ENCODE measurements at regions not wholly inside any gene's neighbourhood (a gene's known extent, or its start where the extent isn't known, plus 50 kb on each side); places are given as distances from the start of the nearest gene placed in this dataset.
"Not testable (repeated sequence)": the region's sequence is repeated elsewhere in the genome, so short reads cannot be mapped to it uniquely, and the experiment has no call there.

DNA sequence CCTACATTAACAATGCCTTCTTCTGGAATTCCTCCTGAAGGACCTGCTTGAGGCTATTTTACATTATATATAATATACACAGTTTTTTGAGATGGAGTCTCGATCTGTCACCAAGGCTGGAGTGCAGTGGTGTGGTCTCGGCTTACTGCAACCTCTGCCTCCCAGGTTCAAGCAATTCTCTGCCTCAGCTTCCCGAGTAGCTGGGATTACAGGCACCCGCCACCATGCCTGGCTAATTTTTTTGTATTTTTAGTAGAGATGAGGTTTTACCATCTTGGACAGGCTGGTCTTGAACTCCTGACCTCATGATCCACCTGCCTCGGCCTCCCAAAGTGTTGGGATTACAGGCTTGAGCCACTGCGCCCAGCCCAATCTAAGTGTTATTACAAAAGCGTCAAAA is 71.9 kb upstream of the PRR23C start:
- DNase-seq (ENCODE audit: low spot score), result not testable (repeated sequence)

DNA sequence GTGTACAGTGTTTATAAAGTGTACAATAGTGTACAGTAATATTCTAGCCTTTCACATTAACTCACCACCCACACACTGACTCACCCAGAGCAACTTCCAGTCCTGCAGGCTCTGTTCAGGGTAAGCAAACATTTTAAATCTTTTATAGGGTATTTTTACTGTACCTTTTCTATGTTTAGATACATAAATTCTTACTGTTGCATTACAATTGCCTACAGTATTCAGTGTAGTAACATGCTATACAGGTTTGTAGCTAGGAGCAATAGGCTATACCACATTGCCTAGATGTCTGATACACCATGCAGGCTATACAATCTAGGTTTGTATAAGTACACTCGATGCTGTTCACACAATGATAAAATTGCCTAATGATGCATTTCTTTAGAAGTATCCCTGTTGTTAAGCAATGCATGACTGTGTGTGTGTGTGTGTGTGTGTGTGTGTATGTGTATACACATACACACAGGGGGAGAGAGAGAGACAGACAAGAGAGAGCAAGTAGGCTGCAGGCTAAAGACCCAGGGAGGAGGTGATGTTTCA is 72.5 kb upstream of the PRR23C start:
- DNase-seq (ENCODE audit: low spot score), result no peak

DNA sequence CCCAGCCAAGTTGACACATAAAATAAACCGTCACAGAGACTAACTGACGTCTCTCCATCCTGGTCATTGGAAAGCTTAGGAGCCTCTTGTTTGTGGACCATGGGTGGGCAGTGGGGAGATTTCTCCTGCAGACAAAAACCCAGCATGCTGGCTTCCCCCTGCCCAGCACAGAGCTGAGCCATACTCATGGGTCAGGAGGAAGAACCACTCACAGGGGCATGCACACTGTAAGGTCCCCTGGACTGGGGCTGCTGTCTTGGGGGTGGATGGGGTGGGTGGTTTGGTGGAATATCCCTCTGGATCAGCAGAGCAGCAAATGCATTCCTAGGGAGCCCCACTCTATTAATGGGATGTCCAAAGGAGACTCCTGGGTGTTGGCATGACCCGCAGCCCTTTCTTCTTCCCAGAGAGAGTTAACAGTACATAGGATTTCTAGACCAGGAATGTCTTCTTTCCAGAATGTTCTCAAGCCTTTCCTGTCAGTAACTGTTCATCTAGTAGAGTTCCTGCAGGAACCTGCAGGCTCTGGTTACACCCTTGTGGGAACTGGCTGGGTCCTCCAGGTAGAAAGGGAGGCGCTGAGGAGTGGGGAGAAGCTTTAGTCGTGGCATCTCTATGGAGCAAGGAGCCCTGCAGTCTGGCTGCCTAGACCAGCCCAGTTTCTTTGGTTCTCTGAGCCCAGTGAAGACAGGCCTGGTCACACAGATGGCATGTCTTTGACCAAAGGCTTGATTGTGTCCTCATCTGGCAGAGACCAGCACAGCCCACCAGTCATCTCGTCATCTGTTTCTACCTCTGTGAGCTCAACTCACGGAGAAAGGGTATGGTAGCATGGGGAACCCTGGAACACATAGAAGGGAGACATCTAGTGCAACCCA is 73.4 kb upstream of the PRR23C start:
- no peak for DNase-seq (ENCODE audit: low spot score)

DNA sequence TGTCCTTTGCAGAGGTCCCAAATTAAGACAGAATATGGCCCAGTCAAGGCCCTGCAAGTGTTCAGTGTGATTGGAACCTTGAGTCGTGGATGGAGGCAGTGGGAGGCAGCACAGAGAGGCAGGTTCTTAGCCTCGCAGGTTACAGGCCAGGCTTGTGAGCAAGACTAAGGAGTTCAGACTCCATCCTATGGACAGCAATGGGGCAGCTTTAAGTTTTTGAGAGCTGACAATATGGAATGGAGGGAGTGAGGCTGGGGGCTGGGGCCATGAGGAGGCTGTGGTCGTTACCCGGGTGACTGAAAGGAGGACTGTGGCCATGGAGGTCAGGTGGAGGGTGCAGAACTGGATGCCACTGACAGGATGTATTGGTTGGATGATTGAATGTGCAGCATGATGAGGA is 74.1 kb upstream of the PRR23C start:
- DNase-seq (ENCODE audit: low spot score), result no peak

DNA sequence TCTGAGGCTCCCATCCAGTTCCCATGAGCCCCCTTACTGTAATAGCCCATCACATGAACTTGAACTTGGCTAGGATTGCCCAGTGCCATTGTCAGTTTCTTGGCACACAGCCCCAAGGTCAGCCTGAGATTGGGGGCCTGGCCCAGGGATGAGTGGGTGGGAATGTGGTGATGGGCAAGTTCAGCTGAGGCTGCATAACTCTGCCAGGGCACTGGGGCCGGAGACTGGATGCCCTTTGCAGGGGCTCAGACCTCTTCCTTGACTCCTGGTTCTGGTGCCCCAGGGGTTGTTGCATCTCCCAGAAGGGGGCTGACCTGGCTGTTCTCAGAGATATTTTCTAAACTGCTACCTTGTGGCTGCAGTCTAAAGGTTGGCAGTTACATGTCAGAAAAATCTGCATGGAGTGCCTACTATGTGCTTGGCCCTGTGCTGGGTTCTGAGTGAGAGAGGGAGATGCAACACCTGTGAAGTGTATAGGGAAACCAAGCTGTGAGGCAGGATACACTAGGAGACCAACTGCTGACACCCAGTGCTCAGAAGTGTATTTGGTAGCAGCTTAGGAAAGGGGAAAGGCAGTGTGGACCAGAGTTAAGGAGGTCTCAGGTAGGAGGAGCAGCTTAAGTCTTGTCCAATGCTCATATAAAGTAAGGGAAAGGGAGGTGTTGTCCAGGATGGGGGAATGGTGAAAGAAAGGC is 74.8 kb upstream of the PRR23C start:
- DNase-seq (ENCODE audit: low spot score), result no peak

DNA sequence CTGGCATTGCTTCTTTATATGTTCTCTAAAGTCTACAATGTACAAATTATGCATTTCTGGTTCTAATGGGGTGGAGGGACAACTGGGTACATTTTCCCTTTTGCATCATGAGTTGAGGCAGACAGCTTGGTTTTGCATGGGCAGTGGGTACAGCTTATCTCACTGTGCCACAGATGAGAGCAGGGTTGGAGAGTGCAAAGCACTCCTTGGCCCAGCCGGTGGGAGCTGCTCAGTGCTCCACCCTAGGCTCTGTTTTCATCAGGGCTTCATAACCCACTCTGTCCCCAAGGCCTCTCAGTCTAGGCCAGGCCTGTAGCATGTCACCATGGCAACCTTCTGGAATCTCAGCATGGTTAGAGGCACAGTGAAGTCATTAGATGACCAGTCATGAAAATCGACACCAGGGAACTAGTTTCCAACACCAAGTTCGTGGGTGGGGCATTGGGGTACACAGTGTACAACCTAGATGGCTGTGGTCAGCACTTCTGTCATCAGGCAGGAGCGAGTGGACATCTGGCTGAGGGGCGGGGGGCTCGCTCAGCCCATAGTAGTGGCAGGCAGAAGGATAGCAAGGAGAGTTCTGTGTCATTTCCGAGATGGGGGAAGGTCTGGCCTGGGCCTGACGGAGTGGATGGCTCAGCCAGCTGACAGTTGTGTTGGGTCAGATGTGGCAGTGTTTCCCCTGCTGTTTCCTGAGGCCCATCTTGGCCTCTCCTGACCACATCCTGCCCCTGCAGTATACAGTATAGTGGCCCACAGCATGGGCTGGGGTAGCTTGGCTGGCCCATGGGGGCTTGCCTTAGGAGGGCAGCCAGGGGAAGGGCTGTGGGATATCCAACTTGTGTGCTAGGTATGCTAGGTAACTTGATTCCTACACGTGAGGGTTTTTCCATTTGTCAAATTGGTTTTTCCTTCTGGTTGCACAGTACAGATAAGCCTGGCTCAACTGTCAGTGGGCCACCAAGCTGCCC is 75.7 kb upstream of the PRR23C start:
- no peak for DNase-seq (ENCODE audit: low spot score)

DNA sequence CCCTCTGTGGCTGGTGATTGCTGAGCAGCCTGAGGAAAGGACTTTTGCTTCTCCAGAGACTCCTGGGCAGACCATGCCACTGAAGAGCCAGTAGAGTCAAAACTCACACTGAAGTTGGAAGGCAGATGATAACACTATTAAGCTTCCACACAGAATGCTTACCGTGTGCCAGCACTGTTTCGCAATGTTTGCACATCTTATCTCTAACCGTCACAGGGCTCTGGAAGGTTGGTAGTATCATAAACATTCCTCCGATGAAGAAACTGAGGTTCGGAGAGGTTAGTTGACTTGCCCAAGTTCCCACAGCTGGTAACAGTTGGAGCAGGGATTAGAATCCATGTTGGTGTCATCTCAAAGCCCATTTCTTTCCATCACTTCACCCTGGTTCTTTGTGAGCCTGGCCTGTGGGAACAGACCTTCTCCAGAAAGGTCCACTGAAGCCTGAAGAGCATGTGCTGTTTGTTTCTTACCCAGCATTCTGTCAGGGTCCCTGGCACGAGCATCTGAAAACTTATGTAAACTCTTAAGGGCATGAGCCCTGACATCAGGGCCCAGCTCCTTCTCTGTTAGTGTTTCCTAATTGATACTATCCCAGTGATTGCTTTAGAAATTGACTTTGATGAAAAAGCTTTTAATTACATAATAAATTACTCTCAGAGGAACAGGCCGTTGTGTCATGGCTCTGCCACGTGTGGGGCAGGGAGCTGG is 77.0 kb upstream of the PRR23C start:
- DNase-seq (ENCODE audit: low spot score), result no peak

DNA sequence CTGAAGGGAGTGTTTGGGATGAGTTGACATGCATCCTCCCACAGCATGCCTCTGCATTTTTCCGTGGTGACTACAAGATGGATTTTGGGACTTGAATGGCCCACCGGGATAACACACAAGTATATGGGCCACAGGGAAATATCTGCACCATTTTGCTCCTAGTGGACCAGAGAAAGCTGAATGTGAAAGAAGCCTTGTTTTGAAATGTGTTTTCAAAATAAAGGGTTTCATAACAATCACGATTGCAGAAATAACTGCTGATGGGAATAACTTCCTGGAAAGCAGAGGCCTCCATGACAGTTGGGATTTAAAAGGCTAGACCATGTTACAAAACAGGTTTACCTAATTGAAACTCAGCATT is 77.5 kb upstream of the PRR23C start:
- DNase-seq (ENCODE audit: low spot score), result no peak

DNA sequence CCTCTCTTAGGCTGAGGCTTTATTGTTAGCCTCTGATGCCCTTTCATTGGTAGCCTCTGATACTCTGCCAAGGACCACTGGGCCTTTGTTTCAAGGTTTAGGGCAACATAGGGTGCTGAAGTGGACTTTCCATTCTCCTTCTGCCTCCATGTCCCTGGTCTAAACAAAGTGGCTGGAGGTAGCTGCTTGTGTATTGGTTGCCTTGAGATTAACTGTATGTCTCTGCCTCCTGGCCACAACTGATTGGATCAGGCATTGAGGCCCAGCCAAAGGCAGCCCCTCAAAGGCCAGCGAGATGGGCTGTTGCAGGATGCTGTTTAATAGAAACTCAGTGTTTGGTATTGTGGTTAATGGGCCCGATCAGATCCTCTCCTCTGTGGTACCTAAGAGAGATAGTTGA is 77.9 kb upstream of the PRR23C start:
- no peak for DNase-seq (ENCODE audit: low spot score)

DNA sequence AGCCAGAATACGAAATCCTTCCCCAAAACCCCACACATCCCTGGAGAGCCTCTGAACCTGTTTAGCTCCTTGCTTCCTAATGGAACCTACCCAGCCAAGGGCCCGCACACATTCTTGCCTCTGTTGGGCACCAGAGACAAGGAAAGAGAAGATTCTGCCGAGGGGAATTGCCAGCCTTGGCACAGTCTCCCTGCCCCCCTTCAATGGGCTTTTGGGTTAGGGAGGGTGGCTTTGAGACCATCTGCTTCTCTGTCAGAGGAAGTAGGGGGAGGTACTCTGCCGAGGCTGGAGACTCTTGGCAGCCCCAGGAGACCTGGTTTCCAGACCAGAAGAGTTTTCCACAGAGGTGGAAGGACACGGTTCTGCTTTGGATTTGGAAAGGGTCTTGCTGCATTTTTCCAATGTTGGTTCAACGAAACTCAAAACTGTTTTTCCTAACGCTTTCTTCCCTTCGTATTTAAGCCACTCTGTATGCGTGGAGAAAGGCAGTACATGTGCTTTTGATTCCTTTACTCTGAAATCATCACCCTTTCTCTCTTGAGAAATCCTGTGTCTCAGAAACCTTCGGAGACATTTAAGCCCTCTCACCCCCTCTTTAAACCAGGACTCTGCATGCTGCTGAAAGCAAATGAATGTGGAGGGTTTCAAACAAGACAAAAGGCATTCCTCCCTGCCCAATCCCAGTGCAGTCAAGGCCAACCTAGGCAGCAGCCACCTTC is 78.8 kb upstream of the PRR23C start:
- no peak for DNase-seq (ENCODE audit: low spot score)

DNA sequence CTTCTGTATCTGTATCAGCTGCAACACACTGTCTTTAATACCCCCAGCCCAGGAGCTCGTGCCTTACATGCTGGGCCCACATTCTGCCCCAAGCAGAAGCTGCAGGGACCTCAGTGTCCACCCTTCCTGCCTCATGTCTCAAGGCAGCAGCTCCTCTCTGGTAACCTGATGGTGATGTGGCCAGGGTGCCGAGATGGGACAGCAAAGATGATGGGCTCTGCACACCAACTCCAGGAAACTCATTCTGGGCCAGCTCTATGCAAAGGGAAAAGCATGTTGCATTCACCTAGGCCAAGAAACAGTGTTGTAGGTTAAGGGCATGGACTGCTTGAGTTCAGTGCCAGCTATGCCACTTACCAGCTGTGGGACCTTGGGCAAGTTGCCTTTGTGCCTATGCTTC is 79.5 kb upstream of the PRR23C start:
- DNase-seq (ENCODE audit: low spot score), result no peak

DNA sequence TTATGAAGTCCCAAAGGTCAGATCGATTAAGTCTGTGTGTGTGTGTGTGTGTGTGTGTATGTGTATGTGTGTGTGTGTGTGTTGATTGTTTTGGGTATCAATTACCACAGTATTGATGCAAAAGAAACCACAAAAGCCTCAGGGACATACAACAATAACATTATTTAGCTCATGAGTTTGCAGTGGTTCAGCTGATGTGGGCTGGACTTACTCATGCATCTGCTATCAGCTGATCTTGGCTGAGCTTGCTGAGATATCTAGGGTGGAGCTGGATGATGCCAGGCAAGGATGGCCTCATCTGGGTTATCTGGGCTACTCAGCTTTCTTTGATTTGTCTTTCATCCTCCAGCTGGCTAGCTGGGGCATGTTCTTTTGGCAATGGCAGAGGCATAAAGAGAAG is 82.4 kb upstream of the PRR23C start:
- no peak for DNase-seq (ENCODE audit: low spot score)

DNA sequence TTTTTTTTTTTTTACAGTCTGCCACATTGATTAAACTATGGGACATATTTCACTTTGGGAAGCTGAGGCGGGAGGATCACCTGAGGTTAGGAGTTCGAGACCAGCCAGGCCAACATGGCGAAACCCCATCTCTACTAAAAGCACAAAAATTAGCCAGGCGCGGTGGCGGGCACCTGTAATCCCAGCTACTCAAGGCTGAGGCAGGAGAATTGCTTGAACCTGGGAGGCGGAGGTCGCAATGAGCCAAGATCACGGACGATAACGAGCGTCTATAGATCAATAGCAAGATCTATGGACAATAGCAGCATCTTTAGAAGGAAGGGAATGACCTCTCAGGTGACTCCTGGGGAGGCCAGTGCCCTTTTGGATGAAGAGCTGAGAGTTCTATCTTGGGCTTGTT is 82.9 kb upstream of the PRR23C start:
- DNase-seq (ENCODE audit: low spot score), result not testable (repeated sequence)

DNA sequence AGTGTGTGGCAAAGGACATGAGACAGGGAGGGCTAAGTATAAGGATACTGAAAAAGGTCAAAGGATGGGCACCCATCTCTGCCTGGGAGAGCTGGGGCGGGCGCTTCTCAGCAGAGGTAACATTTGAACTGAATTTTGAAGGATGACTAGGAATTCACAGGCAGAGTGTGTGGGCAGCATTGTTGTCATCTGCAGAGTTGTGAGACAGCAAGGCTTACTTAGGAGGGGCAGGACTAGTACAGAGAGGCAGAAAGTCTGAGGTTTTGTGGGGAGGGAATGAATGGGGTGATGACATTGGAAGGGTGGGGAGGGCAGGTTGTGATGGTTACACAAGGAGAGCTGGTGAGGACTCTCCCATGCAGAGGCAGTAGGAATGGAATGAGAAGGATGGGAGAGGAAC is 84.1 kb upstream of the PRR23C start:
- DNase-seq (ENCODE audit: low spot score), result no peak

DNA sequence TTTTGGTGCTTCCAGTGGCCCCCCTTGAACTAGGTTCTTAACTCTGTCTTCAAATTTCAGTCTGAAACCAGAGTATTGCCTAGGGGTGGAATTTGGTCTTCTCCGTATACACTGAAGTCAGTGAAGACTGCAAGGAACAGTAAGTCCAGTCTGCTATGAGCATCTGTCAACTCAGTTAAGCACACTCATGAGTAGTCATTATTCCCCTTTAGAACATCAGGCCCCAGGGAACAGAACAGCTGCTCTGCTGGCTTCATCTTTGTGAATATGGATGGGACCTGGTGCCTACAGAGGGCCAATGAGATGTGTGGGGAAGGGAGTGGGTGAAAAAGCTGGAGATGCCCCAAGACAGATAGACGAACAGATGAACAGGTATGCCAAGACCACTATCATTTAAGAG is 85.2 kb upstream of the PRR23C start:
- no peak for DNase-seq (ENCODE audit: low spot score)

DNA sequence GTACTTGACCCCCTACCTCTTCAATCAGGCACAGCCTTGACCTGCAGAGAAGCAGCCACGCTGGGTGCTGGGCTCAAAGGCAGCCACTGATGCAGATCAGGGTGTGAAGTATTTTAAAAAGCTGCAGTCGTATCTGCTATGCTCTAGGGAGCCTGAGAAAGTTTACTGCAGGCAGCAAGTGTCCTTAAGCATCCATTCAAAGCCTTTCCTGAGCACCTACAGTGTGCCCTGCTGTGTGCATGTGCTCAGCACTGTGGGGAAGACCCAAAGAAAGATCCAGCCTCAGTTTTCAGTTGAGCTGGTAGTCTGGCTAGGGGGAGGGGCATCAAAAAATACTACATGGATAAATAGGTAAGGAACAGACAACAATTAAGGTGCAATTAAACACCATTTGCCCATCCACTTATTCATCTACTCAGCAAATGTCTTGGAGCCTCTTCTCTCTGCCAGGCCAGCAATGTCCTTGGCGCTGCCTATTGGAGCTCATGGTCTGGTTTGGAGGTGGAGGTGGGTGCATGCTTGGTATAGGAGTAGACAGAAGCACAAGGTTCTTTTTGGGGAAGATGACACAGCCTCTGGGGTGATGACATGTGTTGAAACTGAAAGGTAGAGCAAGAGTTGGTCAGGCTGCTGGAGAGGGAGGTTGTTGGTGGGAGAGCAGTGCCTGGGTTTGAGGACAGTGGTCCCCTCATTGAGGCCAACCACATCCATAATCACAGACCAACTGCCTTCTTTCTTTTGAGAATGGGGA is 85.9 kb upstream of the PRR23C start:
- DNase-seq (ENCODE audit: low spot score), result no peak

DNA sequence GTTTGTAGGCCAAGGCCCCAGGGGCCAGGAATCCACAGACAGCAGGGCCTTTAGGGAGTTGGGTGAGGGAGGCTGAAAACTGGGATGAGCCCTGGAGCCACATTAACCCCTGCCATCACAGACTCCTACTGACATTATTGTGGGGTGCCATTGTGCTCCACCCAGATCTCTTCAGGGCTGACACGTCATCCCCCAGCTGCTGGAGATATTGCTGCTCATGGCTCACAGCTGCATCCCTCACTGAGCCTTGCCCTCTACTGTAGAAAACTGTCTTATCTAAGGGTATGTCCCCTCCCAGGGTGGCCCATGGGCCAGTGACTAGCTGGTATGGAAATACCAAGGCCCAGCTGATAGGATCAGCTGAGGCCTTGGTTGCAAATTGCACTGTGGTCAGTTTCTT is 87.3 kb upstream of the PRR23C start:
- DNase-seq (ENCODE audit: low spot score), result no peak

DNA sequence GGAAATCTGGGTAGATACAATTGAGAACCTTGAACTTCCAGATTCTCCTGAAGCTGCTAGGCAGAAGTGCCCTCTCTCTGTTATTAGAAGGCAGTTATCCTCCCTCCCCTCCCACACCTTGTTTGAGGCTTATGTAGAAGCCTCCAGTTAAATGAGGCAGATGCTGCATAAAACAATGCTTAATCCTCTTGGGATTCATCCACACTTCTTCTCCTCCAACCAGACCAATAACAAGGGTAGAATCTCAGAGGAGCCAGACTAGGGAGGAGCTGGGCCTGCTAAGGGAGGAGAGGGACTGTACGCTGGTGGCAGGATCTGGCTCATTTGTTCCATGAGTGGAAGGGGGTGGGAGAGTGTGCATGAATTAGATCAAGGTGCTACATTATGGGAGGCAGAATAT is 88.3 kb upstream of the PRR23C start:
- no peak for DNase-seq (ENCODE audit: low spot score)

DNA sequence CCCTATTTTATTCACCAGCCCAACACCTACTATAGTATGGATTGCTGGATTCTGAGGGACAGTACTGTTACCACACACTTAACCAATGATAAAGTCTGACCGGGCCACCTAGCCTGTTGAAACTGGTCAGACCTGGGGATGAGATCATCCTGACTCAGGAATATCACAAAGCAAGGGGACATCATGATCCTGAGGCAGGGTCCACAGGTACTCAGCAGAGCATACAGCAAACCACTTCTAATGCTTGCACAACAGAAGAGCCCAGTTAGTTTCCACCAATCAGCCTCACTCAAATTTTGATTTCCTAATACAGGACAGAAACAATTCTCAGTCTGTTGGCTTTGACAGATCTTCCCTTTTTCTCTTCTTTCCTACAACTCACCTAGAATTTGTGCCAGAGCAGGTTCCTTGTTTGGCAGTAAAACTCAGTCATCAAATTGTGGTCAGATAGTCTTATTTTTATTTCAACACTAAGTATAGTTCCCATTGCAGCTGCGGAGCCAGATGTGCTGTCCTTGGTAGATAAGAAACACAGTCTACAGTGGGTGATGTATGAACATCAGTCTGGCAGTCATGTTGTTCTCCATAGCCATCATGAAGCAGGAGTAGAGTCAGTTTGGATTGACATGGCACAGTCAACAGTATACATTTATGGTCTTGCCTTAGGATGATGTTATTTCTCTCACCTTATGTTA is 90.1 kb upstream of the PRR23C start:
- no peak for DNase-seq (ENCODE audit: low spot score)

DNA sequence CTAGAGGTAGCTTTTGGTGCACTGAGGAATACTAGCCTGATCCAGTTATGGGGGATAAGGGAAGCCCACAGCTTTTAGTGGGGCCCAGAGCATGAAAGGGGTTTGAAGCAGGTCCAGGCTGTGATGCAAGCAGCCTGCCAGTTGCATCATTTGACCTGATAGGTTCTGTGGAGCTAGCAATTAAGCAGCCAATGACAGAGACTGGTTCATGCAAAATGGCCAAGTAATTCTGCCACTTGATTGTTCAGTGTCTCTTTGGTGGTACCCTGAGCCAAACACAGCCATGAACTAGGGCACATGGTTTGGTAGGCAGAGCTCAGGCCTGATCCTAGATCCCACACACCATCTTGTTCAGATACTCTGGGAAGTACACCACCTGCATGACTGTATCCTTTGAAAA is 91.0 kb upstream of the PRR23C start:
- DNase-seq (ENCODE audit: low spot score), result no peak
